Esophagus squamous epithelium (tissue), 4 donors: ENCODE measurements at regions not wholly inside any gene's neighbourhood (a gene's known extent, or its start where the extent isn't known, plus 50 kb on each side); places are given as distances from the start of the nearest gene placed in this dataset.

Experiments
- CTCF ChIP-seq, 6 experiments: fragments of 450-650 bp in 4 of 6; fragments of 200-600 bp in 2 of 6; sonication (generic) in 2 of 6; IDR thresholded peaks; one replicate each; pipeline ENCODE4 v1.5.1; 2016 to 2019; ENCODE audit warnings: antibody characterized with exemption in 6 of 6, mild to moderate bottlenecking in 4 of 6, moderate library complexity in 4 of 6
- POLR2A ChIP-seq, 4 donors: fragments of 450-650 bp; IDR thresholded peaks; one replicate each; pipeline ENCODE4 v1.6.1; 2017; ENCODE audit warnings: antibody characterized with exemption in 4 of 4, mild to moderate bottlenecking in 4 of 4, moderate library complexity in 3 of 4

DNA sequence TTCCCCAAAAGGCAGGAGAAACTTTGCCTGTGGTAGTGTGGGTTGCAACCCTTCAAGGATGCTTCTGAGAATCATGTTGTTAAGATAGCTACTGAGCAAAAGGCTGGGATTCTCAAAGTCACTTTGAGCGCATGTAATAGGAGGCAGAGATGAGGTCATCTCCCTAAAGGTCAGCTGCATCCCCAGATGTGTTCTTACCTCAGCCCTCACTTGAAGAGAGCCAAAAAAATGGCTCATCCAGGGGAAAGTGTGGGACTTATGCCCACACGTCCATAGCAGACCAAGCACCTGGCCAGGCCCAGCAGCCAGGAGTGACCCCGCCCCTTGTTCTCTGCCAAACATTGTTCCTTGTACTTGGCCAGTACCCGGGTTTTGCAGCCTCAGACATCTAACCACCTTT is 187.0 kb upstream of the BMP2 start:
- TF ChIP-seq POLR2A (IDR thresholded peaks at IDR 0.05) (no peak), CTCF (IDR thresholded peaks at IDR 0.05) (no peak)
